ENCODE measurements at regions not wholly inside any gene's neighbourhood (a gene's known extent, or its start where the extent isn't known, plus 50 kb on each side); places are given as distances from the start of the nearest gene placed in this dataset.
"Not testable (repeated sequence)": the region's sequence is repeated elsewhere in the genome, so short reads cannot be mapped to it uniquely, and the experiment has no call there.

DNA sequence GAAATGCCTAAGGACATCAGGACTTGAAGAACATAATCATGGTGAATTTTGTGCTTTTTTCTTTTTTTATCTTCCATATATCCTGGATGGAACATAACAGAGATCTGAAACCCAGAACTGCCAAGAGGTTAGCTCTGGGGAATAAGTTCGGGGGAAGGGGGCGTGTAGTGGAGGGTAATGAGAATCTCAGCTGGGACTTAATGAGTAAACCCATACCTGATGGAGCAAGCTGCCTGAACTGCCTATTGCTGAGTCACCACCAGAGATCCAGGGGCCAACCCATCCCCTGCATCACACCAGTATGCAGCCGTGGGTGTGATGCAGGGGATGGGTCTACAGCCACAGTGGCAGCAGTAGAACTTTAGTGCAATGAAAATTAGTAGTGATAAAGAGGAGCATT lies 267.1 kb downstream of the ZFY start:
- ATAC-seq; H3K9me3 ChIP-seq (ENCODE audit: low read length); CTCF ChIA-PET; H3F3A ChIP-seq (ENCODE audit: low read length, unreplicated experiment); H3K9ac ChIP-seq (ENCODE audit: low read length); DNase-seq; H3K36me3 ChIP-seq (ENCODE audit: low read depth, low read length); H2AFZ ChIP-seq (ENCODE audit: low read length); H4K20me1 ChIP-seq (ENCODE audit: low read length); H3K27me3 ChIP-seq (ENCODE audit: low read length); H3K4me1 ChIP-seq (ENCODE audit: insufficient read depth, low read length); intact Hi-C loops (cut with micrococcal nuclease); H3K4me2 ChIP-seq (ENCODE audit: low read length); BruUV-seq (replicated peaks); POLR2A ChIA-PET (ENCODE audit: unreplicated experiment); H3K4me3 ChIP-seq (ENCODE audit: low read length); H3K79me2 ChIP-seq (ENCODE audit: low read length); H3K27ac ChIP-seq (ENCODE audit: low read length); H3K9me2 ChIP-seq (replicated peaks; ENCODE audit: low read length): not testable (repeated sequence)

DNA sequence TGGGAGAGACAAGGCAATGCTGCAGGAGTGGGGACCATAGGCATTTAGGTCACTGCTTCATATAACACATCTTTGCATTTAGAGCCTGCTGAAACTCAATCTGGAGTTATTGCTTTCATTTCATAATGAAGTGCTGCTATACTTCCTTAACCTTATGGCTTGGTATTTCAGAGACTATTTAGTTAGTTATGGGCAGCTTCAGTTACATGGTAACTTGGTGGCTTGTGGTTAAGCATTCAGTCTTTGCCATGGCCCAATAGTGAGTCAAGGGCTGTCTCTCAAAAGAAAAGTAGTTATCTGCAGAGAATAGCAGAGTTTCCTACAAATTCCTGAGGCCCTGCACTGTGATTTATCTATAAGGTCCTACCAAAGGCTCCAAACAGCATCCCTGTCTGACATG lies 271.6 kb downstream of the ZFY start:
- H3K79me2 ChIP-seq (ENCODE audit: low read length); CTCF ChIA-PET; H3K9ac ChIP-seq (ENCODE audit: low read length); H3K27me3 ChIP-seq (ENCODE audit: low read length); POLR2A ChIA-PET (ENCODE audit: unreplicated experiment); H4K20me1 ChIP-seq (ENCODE audit: low read length); H3K27ac ChIP-seq (ENCODE audit: low read length); H3K4me2 ChIP-seq (ENCODE audit: low read length); H3K9me3 ChIP-seq (ENCODE audit: low read length); H3K4me1 ChIP-seq (ENCODE audit: insufficient read depth, low read length); DNase-seq; H3K9me2 ChIP-seq (replicated peaks; ENCODE audit: low read length); H3K4me3 ChIP-seq (ENCODE audit: low read length); H3K36me3 ChIP-seq (ENCODE audit: low read depth, low read length); intact Hi-C loops (cut with micrococcal nuclease); ATAC-seq; BruUV-seq (replicated peaks); H3F3A ChIP-seq (ENCODE audit: low read length, unreplicated experiment); H2AFZ ChIP-seq (ENCODE audit: low read length): not testable (repeated sequence)

- H3K4me1 ChIP-seq (ENCODE audit: insufficient read depth, low read length); ATAC-seq; H4K20me1 ChIP-seq (ENCODE audit: low read length); H3K4me2 ChIP-seq (ENCODE audit: low read length); H3K9ac ChIP-seq (ENCODE audit: low read length); H3K9me3 ChIP-seq (ENCODE audit: low read length); H3K9me2 ChIP-seq (replicated peaks; ENCODE audit: low read length); BruUV-seq (replicated peaks); H3F3A ChIP-seq (ENCODE audit: low read length, unreplicated experiment); H3K79me2 ChIP-seq (ENCODE audit: low read length); DNase-seq; intact Hi-C loops (cut with micrococcal nuclease); H3K27me3 ChIP-seq (ENCODE audit: low read length); H2AFZ ChIP-seq (ENCODE audit: low read length); H3K36me3 ChIP-seq (ENCODE audit: low read depth, low read length); POLR2A ChIA-PET (ENCODE audit: unreplicated experiment); H3K27ac ChIP-seq (ENCODE audit: low read length); H3K4me3 ChIP-seq (ENCODE audit: low read length); CTCF ChIA-PET: not testable (repeated sequence)
These were observed 278.0 kb downstream of the ZFY start for GRCh38 chrY:3213183-3213582.

GRCh38 chrY:3218134-3218533 lies 283.0 kb downstream of the ZFY start:
- H3K9ac ChIP-seq (ENCODE audit: low read length); POLR2A ChIA-PET (ENCODE audit: unreplicated experiment); H3K27me3 ChIP-seq (ENCODE audit: low read length); H2AFZ ChIP-seq (ENCODE audit: low read length); H3K4me1 ChIP-seq (ENCODE audit: insufficient read depth, low read length); H3K4me3 ChIP-seq (ENCODE audit: low read length); DNase-seq; H3K4me2 ChIP-seq (ENCODE audit: low read length); H3F3A ChIP-seq (ENCODE audit: low read length, unreplicated experiment); CTCF ChIA-PET; H3K27ac ChIP-seq (ENCODE audit: low read length); H4K20me1 ChIP-seq (ENCODE audit: low read length); H3K9me3 ChIP-seq (ENCODE audit: low read length); H3K9me2 ChIP-seq (replicated peaks; ENCODE audit: low read length); BruUV-seq (replicated peaks); H3K36me3 ChIP-seq (ENCODE audit: low read depth, low read length); ATAC-seq; intact Hi-C loops (cut with micrococcal nuclease); H3K79me2 ChIP-seq (ENCODE audit: low read length): not testable (repeated sequence)

DNA sequence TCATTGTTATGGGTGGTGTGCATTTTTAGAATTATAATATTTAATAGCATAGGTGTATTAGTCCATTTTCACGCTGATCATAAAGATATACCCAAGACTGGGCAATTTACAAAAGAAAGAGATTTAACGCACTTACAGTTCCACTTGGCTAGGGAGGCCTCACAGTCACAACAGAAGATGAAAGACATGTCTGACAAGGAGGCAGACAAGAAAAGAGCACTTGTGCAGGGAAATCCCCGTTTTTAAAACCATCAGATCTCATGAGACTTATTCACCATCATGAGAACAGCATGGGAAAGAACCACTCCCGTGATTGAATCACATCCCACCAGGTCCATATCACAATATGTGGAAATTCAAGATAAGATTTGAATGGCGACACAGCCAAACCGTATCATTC lies 283.4 kb downstream of the ZFY start:
- H3K36me3 ChIP-seq (ENCODE audit: low read depth, low read length); H3K79me2 ChIP-seq (ENCODE audit: low read length); ATAC-seq; H3K4me1 ChIP-seq (ENCODE audit: insufficient read depth, low read length); H3K27me3 ChIP-seq (ENCODE audit: low read length); H3K9me3 ChIP-seq (ENCODE audit: low read length); H3F3A ChIP-seq (ENCODE audit: low read length, unreplicated experiment); intact Hi-C loops (cut with micrococcal nuclease); H3K9ac ChIP-seq (ENCODE audit: low read length); H3K4me3 ChIP-seq (ENCODE audit: low read length); H4K20me1 ChIP-seq (ENCODE audit: low read length); DNase-seq; H3K27ac ChIP-seq (ENCODE audit: low read length); CTCF ChIA-PET; BruUV-seq (replicated peaks); H3K9me2 ChIP-seq (replicated peaks; ENCODE audit: low read length); H2AFZ ChIP-seq (ENCODE audit: low read length); H3K4me2 ChIP-seq (ENCODE audit: low read length); POLR2A ChIA-PET (ENCODE audit: unreplicated experiment): not testable (repeated sequence)

GRCh38 chrY:3262911-3263310 lies 316.0 kb upstream of the TGIF2LY start:
- H3F3A ChIP-seq (ENCODE audit: low read length, unreplicated experiment); DNase-seq; H3K4me3 ChIP-seq (ENCODE audit: low read length); intact Hi-C loops (cut with micrococcal nuclease); H3K27me3 ChIP-seq (ENCODE audit: low read length); H3K79me2 ChIP-seq (ENCODE audit: low read length); H3K9me2 ChIP-seq (replicated peaks; ENCODE audit: low read length); CTCF ChIA-PET; H3K9ac ChIP-seq (ENCODE audit: low read length); H3K9me3 ChIP-seq (ENCODE audit: low read length); H4K20me1 ChIP-seq (ENCODE audit: low read length); H3K4me2 ChIP-seq (ENCODE audit: low read length); H3K4me1 ChIP-seq (ENCODE audit: insufficient read depth, low read length); H3K36me3 ChIP-seq (ENCODE audit: low read depth, low read length); POLR2A ChIA-PET (ENCODE audit: unreplicated experiment); H2AFZ ChIP-seq (ENCODE audit: low read length); H3K27ac ChIP-seq (ENCODE audit: low read length); BruUV-seq (replicated peaks); ATAC-seq: not testable (repeated sequence)

GRCh38 chrY:3288063-3288462 lies 290.8 kb upstream of the TGIF2LY start:
- H3K4me1 ChIP-seq (ENCODE audit: insufficient read depth, low read length); POLR2A ChIA-PET (ENCODE audit: unreplicated experiment); H3K9me2 ChIP-seq (replicated peaks; ENCODE audit: low read length); CTCF ChIA-PET; H3K27ac ChIP-seq (ENCODE audit: low read length); H3K79me2 ChIP-seq (ENCODE audit: low read length); ATAC-seq; H3K9ac ChIP-seq (ENCODE audit: low read length); BruUV-seq (replicated peaks); H3F3A ChIP-seq (ENCODE audit: low read length, unreplicated experiment); H4K20me1 ChIP-seq (ENCODE audit: low read length); H3K36me3 ChIP-seq (ENCODE audit: low read depth, low read length); H3K4me2 ChIP-seq (ENCODE audit: low read length); H3K4me3 ChIP-seq (ENCODE audit: low read length); intact Hi-C loops (cut with micrococcal nuclease); H3K27me3 ChIP-seq (ENCODE audit: low read length); H3K9me3 ChIP-seq (ENCODE audit: low read length); H2AFZ ChIP-seq (ENCODE audit: low read length); DNase-seq: not testable (repeated sequence)

Data from PC-3 (cell line).